Keratinocyte (primary cell): ENCODE measurements at regions not wholly inside any gene's neighbourhood (a gene's known extent, or its start where the extent isn't known, plus 50 kb on each side); places are given as distances from the start of the nearest gene placed in this dataset.

Source experiments
- CTCF ChIP-seq, 3 experiments: IDR thresholded peaks in 1 of 3; conservative IDR thresholded peaks in 1 of 3; optimal IDR thresholded peaks in 1 of 3; 2 replicates in 2 of 3; 3 replicates in 1 of 3; pipeline versions ENCODE3 to v1.5.1; 2011; ENCODE audit warnings: low read length in 3 of 3, mild to moderate bottlenecking in 3 of 3, moderate library complexity in 2 of 3, control low read depth in 1 of 3, inconsistent platforms in 1 of 3; ENCODE audit not compliant: insufficient read depth in 2 of 3; ENCODE audit errors: extremely low read depth in 1 of 3
- EZH2 ChIP-seq: IDR thresholded peaks from one replicate; pipeline ENCODE4 v1.6.1; 2012; ENCODE audit warnings: inconsistent platforms, mild to moderate bottlenecking, low read length, moderate library complexity

- no peak for TF ChIP-seq CTCF (optimal IDR thresholded peaks at IDR 0.05 in 1 of 3, IDR thresholded peaks at IDR 0.05 in 1 of 3, conservative IDR thresholded peaks at IDR 0.05 in 1 of 3; ENCODE audit: extremely low read depth in 1 of 3, insufficient read depth in 2 of 3, low read length in 3 of 3)
- TF ChIP-seq EZH2 = no peak
These were observed 72.8 kb upstream of the NKX2-2 start for GRCh38 chr20:21586682-21587081.
